Aorta (tissue), 5 donors: ENCODE measurements at regions not wholly inside any gene's neighbourhood (a gene's known extent, or its start where the extent isn't known, plus 50 kb on each side); places are given as distances from the start of the nearest gene placed in this dataset.

Source experiments
- ATAC-seq: fragments of 200-7000 bp; cut with Tn5 transposase; one replicate; pipeline ENCODE4 v1.9.1; 2022; ENCODE audit warnings: moderate library complexity; ENCODE audit not compliant: low FRiP score
- DNase-seq, 2 donors: peaks; one replicate each; pipeline ENCODE4 v3.0.0-alpha.2; 2020
- H3K27ac ChIP-seq, 2 donors: one replicate each; pipeline ENCODE4 v1.5.1; 2013; ENCODE audit warnings: low read length in 2 of 2, mild to moderate bottlenecking in 2 of 2, moderate library complexity in 2 of 2, control low read depth in 1 of 2, inconsistent platforms in 1 of 2, low read depth in 1 of 2
- H3K27me3 ChIP-seq, 2 donors: one replicate each; pipeline ENCODE4 v1.6.1; 2013; ENCODE audit warnings: control low read depth in 1 of 2, low read length in 1 of 2, mild to moderate bottlenecking in 1 of 2, moderate library complexity in 1 of 2; ENCODE audit not compliant: insufficient read depth in 2 of 2, control insufficient read depth in 1 of 2
- H3K36me3 ChIP-seq, 2 donors: one replicate each; pipeline ENCODE4 v1.6.1; 2013; ENCODE audit warnings: control low read depth in 1 of 2, low read length in 1 of 2, mild to moderate bottlenecking in 1 of 2; ENCODE audit not compliant: insufficient read depth in 2 of 2, control insufficient read depth in 1 of 2
- H3K4me1 ChIP-seq, 2 donors: one replicate each; pipeline ENCODE4 v1.6.1; 2013; ENCODE audit warnings: low read length in 2 of 2, control low read depth in 1 of 2, mild to moderate bottlenecking in 1 of 2, moderate library complexity in 1 of 2; ENCODE audit not compliant: insufficient read depth in 2 of 2, control insufficient read depth in 1 of 2
- H3K4me3 ChIP-seq, 2 donors: one replicate each; pipeline ENCODE4 v1.5.1; 2013; ENCODE audit warnings: low read length in 2 of 2, control low read depth in 1 of 2, mild to moderate bottlenecking in 1 of 2
- H3K9me3 ChIP-seq: one replicate; pipeline ENCODE4 v1.6.1; 2013; ENCODE audit warnings: mild to moderate bottlenecking, low read length; ENCODE audit not compliant: control insufficient read depth
- WGBS, 2 donors: extraction: QIAGEN DNeasy Blood & Tissue Kit; methylation state at CpG; one replicate each; pipeline ENCODE4 v1.1.7; 2013; 5-methylcytosine and 5-hydroxymethylcytosine counted together
- intact Hi-C, 2 donors: fragments of 100-400 bp; cut with DNase I; formaldehyde crosslinking; loops; one replicate each; pipeline versions ENCODE4 v1.14.2 to v1.15.0; 2022
- donor health status: healthy with polysubstance abuse.
- donor health status: Bipolar disorder and iron deficiency.
- donor health status: DM: no; HTN: no; CAD: no.
- donor health status: DM: no; HTN: no; CAD: no.
- donor health status: DM: yes; HTN: yes; CAD: no.

DNA sequence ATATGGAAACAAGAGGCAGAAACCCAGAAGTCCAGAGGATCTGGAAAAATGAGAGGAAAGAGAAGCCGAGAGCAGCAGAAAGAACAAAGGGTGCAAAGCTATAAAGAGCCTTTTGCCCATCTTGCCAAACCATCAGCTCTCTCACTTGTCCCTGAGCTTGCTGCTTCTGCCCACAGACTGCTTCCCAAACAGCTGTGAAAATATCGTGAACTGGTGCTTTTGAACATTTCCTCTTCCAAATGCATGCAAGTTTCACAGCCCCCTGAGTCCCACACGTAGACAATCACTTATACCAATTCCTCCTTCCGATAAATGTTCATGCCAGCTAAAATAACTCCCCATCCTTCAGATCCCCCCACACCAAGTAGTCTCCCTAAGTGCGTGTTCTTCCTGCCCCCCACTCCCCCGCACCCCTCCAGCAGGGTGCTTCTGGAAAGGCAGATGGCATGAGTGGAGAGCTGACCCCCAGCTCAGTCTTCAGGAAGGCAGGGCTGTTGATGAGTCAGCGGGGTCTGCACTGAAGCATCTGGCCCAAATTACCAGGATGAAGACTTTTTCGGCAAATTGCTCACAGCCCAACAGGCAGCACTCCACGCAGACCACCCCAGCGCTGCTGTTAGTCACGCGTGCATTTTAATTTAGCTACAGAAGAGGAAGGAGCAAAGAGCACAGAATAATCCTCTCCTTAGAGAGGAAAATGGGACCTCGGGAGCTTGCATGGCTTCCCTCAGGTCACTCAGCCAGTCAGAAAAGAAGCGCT, 76.1 kb upstream of the KCNMA1 start:
- no peak for ATAC-seq
- intact Hi-C loops: loop anchor here in 1 of 2 donors (5.0 kb wide), 1 partner anchor 541 kb away; no protein-coding TSS in a partner anchor

DNA sequence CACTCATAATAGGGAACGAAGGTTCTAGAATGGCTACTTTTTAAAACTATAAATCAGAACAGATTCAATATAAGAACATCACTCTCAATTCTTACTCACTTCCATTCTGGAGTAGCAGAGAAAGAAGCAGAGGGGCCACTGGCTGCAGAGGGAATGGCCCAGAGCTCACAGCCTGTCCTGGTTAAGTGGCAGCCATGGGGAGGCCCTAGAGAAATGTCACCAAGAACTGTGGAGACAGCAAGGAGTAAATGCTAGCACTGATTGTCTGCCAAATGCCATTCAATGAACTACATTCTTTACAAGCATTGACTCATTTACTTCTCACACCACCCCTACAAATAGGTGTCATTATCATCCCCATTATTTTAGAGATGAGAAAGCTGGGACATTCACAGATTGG, 74.6 kb upstream of the KCNMA1 start:
- H3K36me3 ChIP-seq: no peaks in the 10 kb centered on the region
- no peak for ATAC-seq
- H3K4me1 ChIP-seq: no peaks in the 10 kb centered on the region
- no peak for DNase-seq
- H3K9me3 ChIP-seq: no peaks in the 10 kb centered on the region
- 93% methylated on average over 1 of the region's 1 CpG for WGBS, 2 donors
- no peaks in the 10 kb centered on the region for H3K27me3 ChIP-seq
- no peak overlapping the region for H3K27ac ChIP-seq
- H3K4me3 ChIP-seq: no peak overlapping the region
- intact Hi-C loops: loop anchor here in 1 of 2 donors (5.0 kb wide), 1 partner anchor 540 kb away; no protein-coding TSS in a partner anchor

More for the DNA sequence above, 76.1 kb upstream of the KCNMA1 start:
- Histone ChIP-seq H3K27ac (no peak overlapping the region), H3K27me3 (no peaks in the 10 kb centered on the region), H3K4me1 (no peaks in the 10 kb centered on the region), H3K4me3 (no peak overlapping the region), H3K36me3 (no peaks in the 10 kb centered on the region), H3K9me3 (no peaks in the 10 kb centered on the region)
- no peak for DNase-seq
- WGBS, 2 donors: 62 to 72% methylated on average over 14 of the region's 14 CpGs

DNA sequence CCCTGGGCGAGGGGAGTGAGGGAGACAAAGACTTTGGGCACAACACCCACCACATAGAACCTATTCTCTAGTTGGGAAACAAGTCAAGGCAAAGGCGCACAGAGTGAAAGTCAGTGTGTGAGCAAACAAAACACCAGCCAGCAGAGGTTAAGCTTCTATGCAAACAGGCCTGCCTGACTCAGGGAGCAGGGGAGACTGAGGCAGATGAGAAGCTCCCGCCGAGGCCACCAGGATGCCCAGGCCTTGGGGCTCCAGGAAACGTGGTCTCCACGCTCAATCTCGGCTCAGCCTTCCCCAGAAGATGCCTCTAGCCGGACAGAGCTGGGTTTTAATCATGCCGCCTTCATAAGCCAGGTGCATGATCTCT, 74.1 kb upstream of the KCNMA1 start:
- intact Hi-C loops: loop anchor here (2.0 to 5.0 kb wide), 2 partner anchors 539 to 545 kb away; no protein-coding TSS in a partner anchor
- no peaks in the 10 kb centered on the region for H3K9me3 ChIP-seq
- H3K27ac ChIP-seq: no peak overlapping the region
- H3K4me3 ChIP-seq: no peak overlapping the region
- WGBS, 2 donors: 45 to 51% methylated on average over 9 of the region's 9 CpGs
- no peaks in the 10 kb centered on the region for H3K4me1 ChIP-seq
- no peaks in the 10 kb centered on the region for H3K36me3 ChIP-seq
- ATAC-seq (peak; percentile 4), DNase-seq (no peak)
- H3K27me3 ChIP-seq: no peaks in the 10 kb centered on the region

DNA sequence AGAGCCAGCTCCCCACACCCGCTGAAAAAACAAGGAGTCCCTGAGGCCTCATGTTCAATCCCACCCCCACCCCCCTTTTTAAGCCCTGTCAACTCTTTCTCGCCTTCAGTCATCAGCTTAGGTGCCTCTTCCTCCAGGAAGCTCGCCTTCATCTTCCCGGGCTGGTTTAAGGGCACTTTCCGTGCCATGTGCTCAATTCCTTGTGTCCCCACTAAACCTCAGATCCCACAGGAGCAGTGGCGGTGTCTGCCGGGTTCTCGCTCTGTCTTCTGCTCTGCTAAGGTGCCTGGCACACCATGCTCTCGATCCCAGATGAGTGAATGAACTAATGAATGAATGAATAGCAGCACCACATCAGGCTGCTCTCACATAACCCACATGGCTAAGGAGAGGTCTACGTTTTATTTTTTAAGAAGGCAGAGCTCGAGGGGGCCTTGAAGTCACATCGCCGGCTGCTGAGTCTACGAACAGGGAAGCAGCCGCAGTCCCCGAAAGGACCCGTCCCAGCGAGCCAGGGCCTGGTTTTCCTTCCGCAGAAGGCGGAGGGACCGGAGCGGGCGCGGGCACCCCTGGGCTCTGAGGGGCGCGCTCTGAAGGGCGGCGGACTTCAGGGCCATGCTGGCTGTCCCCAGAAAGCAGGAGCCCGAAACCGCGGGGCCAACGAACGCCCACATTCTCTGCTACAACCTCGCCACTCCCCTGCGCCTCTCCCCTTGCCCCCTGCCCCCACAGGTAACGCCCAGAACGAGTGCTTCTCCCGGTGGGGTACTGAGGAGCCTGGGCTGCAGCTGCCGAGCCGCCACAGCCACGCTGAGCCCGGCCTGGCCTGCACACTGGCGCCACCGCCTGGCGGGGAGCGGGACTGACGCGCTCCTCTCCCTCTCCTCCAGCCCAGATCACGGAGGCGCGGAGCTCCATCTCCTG, 73.4 kb upstream of the KCNMA1 start:
- Histone ChIP-seq H3K4me3 (peak overlapping the region; percentile 6 to 28), H3K36me3 (no peaks in the 10 kb centered on the region), H3K9me3 (no peaks in the 10 kb centered on the region), H3K4me1 (no peaks in the 10 kb centered on the region), H3K27me3 (no peaks in the 10 kb centered on the region), H3K27ac (no peak overlapping the region)
- intact Hi-C loops: loop anchor here (2.0 to 5.0 kb wide), 2 partner anchors 539 to 544 kb away; no protein-coding TSS in a partner anchor
- WGBS, 2 donors: 10 to 12% methylated on average over 51 of the region's 51 CpGs
- peak; percentile 81 to 94 for DNase-seq
- ATAC-seq: peak; percentile 94

DNA sequence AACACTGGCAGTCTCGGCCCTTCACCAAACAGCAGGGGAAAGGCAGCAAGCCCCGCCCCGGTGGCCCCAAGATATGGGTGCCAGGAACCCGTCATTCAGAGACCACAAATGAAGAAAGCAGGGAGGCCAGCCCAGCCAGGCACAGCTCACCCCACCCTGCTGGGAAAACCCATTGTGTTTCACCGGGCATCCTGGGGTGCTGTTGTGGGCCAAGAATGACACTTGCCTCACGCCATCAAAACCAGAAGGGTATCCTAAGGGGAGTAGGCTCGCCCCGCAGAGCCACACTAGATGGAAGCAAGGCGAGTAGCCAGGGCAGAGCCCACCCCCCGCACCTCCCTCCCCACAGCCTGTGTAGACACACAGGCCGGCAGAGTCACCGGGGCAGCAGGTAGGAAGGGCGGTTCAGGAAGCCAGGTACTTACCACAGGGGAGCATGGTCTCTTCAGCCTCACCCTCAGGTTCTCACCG, 72.5 kb upstream of the KCNMA1 start:
- Histone ChIP-seq H3K9me3 (no peaks in the 10 kb centered on the region), H3K36me3 (no peaks in the 10 kb centered on the region), H3K4me1 (no peaks in the 10 kb centered on the region), H3K27me3 (no peaks in the 10 kb centered on the region), H3K27ac (no peak overlapping the region), H3K4me3 (no peak overlapping the region)
- ATAC-seq (peak; percentile 25), DNase-seq (no peak)
- intact Hi-C loops: loop anchor here (2.0 to 5.0 kb wide), 2 partner anchors 538 to 543 kb away; no protein-coding TSS in a partner anchor
- WGBS, 2 donors: 81 to 84% methylated on average over 14 of the region's 14 CpGs

DNA sequence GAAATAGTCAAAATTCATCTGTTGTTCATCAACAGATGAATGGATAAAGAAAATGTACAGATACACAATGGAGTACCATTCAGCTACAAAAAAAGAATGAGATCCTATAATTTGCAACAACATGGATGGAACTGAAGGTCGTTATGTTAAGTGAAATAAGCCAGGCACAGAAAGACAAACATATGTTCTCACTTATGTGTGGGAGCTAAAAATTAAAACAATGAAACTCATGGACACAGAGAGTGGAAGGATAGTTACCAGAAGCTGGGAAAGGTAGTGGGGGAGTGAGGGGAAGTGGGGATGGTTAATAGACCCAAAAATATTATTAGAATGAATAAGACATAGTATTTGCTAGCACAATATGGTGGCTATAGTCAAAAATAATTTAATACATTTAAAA, 70.0 kb upstream of the KCNMA1 start:
- DNase-seq (no peak), ATAC-seq (no peak)
- 44 to 54% methylated on average over 1 of the region's 1 CpG for WGBS, 2 donors
- Histone ChIP-seq H3K36me3 (no peaks in the 10 kb centered on the region), H3K27me3 (no peaks in the 10 kb centered on the region), H3K4me3 (no peak overlapping the region), H3K9me3 (no peaks in the 10 kb centered on the region), H3K4me1 (no peaks in the 10 kb centered on the region), H3K27ac (no peak overlapping the region)
- intact Hi-C loops: no loop called here

DNA sequence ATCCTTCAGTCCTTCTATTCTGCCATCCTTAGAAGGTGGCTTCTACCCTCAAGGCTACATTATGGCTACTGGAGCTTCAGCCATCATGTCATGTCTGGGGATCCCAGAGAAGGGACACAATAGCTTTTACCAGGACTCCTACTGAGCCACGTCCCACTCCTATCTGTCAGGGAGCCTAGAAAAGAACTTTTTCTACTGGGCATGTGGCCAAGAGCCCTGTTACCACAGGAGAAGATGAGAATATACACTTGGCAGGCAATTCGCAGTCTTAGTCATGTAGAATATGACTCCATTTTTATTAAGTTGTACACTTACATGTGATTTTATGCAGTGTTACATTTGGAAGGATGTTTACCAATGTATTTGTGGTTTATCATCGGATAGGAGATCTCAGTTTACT, 64.6 kb upstream of the KCNMA1 start:
- no peak for DNase-seq
- ATAC-seq: no peak
- H3K4me1 ChIP-seq: no peaks in the 10 kb centered on the region
- H3K27ac ChIP-seq: no peak overlapping the region
- H3K36me3 ChIP-seq: no peaks in the 10 kb centered on the region
- intact Hi-C loops: no loop called here
- no peak overlapping the region for H3K4me3 ChIP-seq
- no peaks in the 10 kb centered on the region for H3K9me3 ChIP-seq
- WGBS, 2 donors: 56 to 58% methylated on average over 3 of the region's 3 CpGs
- H3K27me3 ChIP-seq: no peaks in the 10 kb centered on the region

DNA sequence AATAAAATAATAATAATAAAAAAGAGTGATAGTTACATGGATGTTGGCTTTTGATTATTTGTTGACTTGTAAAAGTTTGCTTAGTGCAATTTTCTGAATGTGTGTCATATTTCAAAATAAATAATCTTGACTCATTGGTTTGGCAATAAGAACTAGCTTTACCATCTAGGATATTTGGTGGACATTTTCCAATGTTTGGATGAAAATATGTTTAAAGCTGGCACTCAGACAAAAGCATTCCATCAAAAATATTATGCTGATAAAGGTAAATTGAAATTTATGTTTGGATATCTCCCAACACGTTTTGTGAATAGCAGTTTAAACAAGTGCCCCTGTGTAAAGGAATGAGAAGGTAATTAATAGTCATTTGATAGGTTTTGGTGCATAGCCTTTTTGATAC, 62.5 kb upstream of the KCNMA1 start:
- DNase-seq (no peak), ATAC-seq (no peak)
- no peaks in the 10 kb centered on the region for H3K27me3 ChIP-seq
- H3K36me3 ChIP-seq: no peaks in the 10 kb centered on the region
- intact Hi-C loops: no loop called here
- no peaks in the 10 kb centered on the region for H3K9me3 ChIP-seq
- H3K4me1 ChIP-seq: no peaks in the 10 kb centered on the region
- no peak overlapping the region for H3K27ac ChIP-seq
- 63 to 70% methylated on average over 1 of the region's 1 CpG for WGBS, 2 donors
- no peak overlapping the region for H3K4me3 ChIP-seq
